ENCODE measurements at regions not wholly inside any gene's neighbourhood (a gene's known extent, or its start where the extent isn't known, plus 50 kb on each side); places are given as distances from the start of the nearest gene placed in this dataset.
A peak's percentile ranks its signal among the peaks of the same experiment; 100 is the strongest.
"Not testable (repeated sequence)": the region's sequence is repeated elsewhere in the genome, so short reads cannot be mapped to it uniquely, and the experiment has no call there.

- Histone ChIP-seq H3K27me3 (no peaks in the 10 kb centered on the region), H3K27ac (no peak overlapping the region), H3K4me3 (no peak overlapping the region), H3K36me3 (no peaks in the 10 kb centered on the region), H3K9me3 (no peaks in the 10 kb centered on the region), H3K4me1 (no peaks in the 10 kb centered on the region)
- no peak for TF ChIP-seq CTCF (IDR thresholded peaks at IDR 0.05)
- no peak for ATAC-seq
- FAIRE-seq: no peak
- WGBS, 2 donors: 61 to 68% methylated on average over 3 of the region's 3 CpGs
- intact Hi-C loops (cut with DNase I): no loop called here
- DNase-seq: no peak
Measured at GRCh38 chr12:29893002-29893401, 109.3 kb upstream of the TMTC1 start.

DNA sequence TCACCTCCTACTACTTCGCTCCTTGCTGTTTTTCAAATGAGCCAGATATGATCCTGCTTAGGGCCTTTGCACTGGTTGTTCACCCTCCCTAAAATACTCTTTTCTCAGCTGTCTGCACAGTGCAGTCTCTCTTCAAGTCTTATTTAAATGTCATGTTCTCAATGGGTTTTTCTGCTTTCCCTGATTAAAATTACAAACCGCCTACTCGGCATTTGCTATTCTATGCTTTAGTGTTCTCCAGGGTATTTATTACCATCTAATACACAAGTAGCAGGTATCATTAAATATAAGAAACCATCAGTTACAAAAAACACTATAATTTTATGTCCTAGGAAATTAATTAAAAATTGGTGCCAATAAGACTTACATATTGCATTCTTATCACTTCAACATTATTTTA is 108.0 kb upstream of the TMTC1 start:
- H3K4me3 ChIP-seq: no peak overlapping the region
- H3K27me3 ChIP-seq: no peaks in the 10 kb centered on the region
- TF ChIP-seq CTCF (IDR thresholded peaks at IDR 0.05): no peak
- no peak overlapping the region for H3K27ac ChIP-seq
- no peaks in the 10 kb centered on the region for H3K36me3 ChIP-seq
- H3K4me1 ChIP-seq: no peaks in the 10 kb centered on the region
- intact Hi-C loops (cut with DNase I): no loop called here
- WGBS, 2 donors: 64 to 90% methylated on average over 3 of the region's 3 CpGs
- FAIRE-seq: no peak
- DNase-seq: no peak
- no peak for ATAC-seq
- no peaks in the 10 kb centered on the region for H3K9me3 ChIP-seq

GRCh38 chr12:29889737-29890136 is 106.0 kb upstream of the TMTC1 start:
- DNase-seq (peak in 2 of 6 donors; percentile 24), FAIRE-seq (no peak), ATAC-seq (no peak)
- WGBS, 2 donors: 42 to 49% methylated on average over 5 of the region's 5 CpGs
- H3K27me3 ChIP-seq: no peaks in the 10 kb centered on the region
- H3K36me3 ChIP-seq: no peaks in the 10 kb centered on the region
- intact Hi-C loops (cut with DNase I): no loop called here
- TF ChIP-seq CTCF (IDR thresholded peaks at IDR 0.05): peak in 1 of 4 donors; percentile 10
- no peak overlapping the region for H3K27ac ChIP-seq
- no peaks in the 10 kb centered on the region for H3K9me3 ChIP-seq
- H3K4me3 ChIP-seq: no peak overlapping the region
- no peaks in the 10 kb centered on the region for H3K4me1 ChIP-seq

DNA sequence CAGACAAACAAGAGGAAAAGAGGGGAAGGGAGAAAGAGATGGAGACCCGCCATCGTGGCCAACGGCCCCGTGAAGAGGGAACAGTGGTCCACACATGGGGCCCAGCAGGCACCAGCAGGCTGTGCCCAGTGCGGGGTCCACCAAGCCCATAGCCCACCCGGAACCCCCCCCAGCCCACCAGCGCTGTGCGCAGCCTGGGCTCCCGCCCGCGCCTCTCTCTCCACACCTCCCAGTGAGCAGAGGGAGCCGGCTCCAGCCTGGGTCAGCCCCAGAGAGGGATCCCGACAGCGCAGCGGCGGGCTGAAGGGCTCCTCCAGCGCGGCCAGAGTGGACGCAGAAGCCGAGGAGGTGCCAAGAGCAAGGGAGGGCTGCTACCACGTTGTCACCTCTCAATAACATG is 105.0 kb upstream of the TMTC1 start:
- ATAC-seq: no peak
- no peak for TF ChIP-seq CTCF (IDR thresholded peaks at IDR 0.05)

GRCh38 chr12:29884957-29885356 is 101.2 kb upstream of the TMTC1 start:
- 28 to 38% methylated on average over 4 of the region's 4 CpGs for WGBS, 2 donors

More for the DNA sequence above, 105.0 kb upstream of the TMTC1 start:
- no peaks in the 10 kb centered on the region for H3K9me3 ChIP-seq
- H3K4me3 ChIP-seq: no peak overlapping the region
- H3K27ac ChIP-seq: no peak overlapping the region
- DNase-seq (peak in 1 of 6 donors; percentile 43), FAIRE-seq (no peak)
- no peaks in the 10 kb centered on the region for H3K4me1 ChIP-seq
- no peaks in the 10 kb centered on the region for H3K27me3 ChIP-seq
- 82 to 91% methylated on average over 20 to 21 of the region's 21 CpGs for WGBS, 2 donors
- no peaks in the 10 kb centered on the region for H3K36me3 ChIP-seq
- intact Hi-C loops (cut with DNase I): no loop called here

More at GRCh38 chr12:29884957-29885356, 101.2 kb upstream of the TMTC1 start:
- H3K27ac ChIP-seq; H3K4me1 ChIP-seq; H3K27me3 ChIP-seq; intact Hi-C loops (cut with DNase I); H3K9me3 ChIP-seq; ATAC-seq; FAIRE-seq; H3K36me3 ChIP-seq; H3K4me3 ChIP-seq; DNase-seq: not testable (repeated sequence)
